Esophagus squamous epithelium (tissue), 4 donors: ENCODE measurements at regions not wholly inside any gene's neighbourhood (a gene's known extent, or its start where the extent isn't known, plus 50 kb on each side); places are given as distances from the start of the nearest gene placed in this dataset.

Experiments
- POLR2A ChIP-seq, 4 donors: fragments of 450-650 bp; IDR thresholded peaks; one replicate each; pipeline ENCODE4 v1.6.1; 2017; ENCODE audit warnings: antibody characterized with exemption in 4 of 4, mild to moderate bottlenecking in 4 of 4, moderate library complexity in 3 of 4
- TF ChIP-seq, protein P1 (sequence below), 6 experiments: fragments of 450-650 bp in 4 of 6; fragments of 200-600 bp in 2 of 6; sonication (generic) in 2 of 6; IDR thresholded peaks; one replicate each; pipeline ENCODE4 v1.5.1; 2016 to 2019; ENCODE audit warnings: antibody characterized with exemption in 6 of 6, mild to moderate bottlenecking in 4 of 6, moderate library complexity in 4 of 6

DNA sequence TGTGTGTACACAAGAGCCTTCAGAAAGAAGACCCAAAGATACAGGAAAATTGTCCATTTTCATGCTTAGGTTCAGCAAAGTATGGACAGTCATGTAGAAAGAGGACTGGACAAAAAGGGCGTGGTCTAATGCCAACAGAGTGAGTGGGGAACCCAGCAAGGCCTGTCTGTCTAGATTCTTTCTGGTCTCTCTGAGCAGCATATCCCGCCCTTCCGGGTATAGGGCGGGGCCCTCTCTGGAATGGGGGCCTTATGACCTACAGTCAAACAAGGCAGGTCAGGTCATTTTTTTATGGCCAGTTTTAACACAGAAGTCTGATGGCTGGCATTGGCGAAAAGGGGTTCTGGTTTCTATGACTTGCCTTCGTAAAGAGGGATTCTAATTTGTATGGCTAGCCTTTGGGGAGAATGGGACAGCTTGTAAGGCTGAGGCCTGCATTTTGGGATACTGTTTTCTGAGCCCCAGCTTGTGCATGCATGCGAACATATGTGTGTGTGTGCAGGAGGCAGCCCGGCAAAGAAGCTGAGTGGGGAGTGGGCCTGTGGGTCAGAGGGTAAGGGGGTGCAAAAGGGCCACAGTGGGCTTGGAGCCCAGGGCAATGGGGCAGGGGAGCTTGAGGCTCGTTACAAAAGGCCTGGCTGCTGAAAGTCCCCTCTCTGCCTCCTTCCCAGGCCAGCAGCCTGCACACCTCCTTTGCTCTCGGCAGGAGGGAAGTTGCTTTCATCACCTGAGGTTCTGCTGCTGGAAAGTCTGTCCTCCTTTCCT lies 130.5 kb upstream of the B3GAT1 start:
- TF ChIP-seq, protein P1, sequence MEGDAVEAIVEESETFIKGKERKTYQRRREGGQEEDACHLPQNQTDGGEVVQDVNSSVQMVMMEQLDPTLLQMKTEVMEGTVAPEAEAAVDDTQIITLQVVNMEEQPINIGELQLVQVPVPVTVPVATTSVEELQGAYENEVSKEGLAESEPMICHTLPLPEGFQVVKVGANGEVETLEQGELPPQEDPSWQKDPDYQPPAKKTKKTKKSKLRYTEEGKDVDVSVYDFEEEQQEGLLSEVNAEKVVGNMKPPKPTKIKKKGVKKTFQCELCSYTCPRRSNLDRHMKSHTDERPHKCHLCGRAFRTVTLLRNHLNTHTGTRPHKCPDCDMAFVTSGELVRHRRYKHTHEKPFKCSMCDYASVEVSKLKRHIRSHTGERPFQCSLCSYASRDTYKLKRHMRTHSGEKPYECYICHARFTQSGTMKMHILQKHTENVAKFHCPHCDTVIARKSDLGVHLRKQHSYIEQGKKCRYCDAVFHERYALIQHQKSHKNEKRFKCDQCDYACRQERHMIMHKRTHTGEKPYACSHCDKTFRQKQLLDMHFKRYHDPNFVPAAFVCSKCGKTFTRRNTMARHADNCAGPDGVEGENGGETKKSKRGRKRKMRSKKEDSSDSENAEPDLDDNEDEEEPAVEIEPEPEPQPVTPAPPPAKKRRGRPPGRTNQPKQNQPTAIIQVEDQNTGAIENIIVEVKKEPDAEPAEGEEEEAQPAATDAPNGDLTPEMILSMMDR (IDR thresholded peaks at IDR 0.05), result no peak
- TF ChIP-seq POLR2A (IDR thresholded peaks at IDR 0.05), result no peak
